ENCODE measurements at regions not wholly inside any gene's neighbourhood (a gene's known extent, or its start where the extent isn't known, plus 50 kb on each side); places are given as distances from the start of the nearest gene placed in this dataset.

- Histone ChIP-seq H3K4me2 (ENCODE audit: low read length) (no peak overlapping the region), H3K27ac (ENCODE audit: low read length) (no peak overlapping the region), H3F3A (ENCODE audit: low read length, unreplicated experiment) (no peaks in the 10 kb centered on the region), H3K9ac (ENCODE audit: low read length) (no peak overlapping the region), H3K9me3 (ENCODE audit: low read length) (no peaks in the 10 kb centered on the region), H2AFZ (ENCODE audit: low read length) (no peak overlapping the region), H3K36me3 (ENCODE audit: low read depth, low read length) (no peaks in the 10 kb centered on the region), H4K20me1 (ENCODE audit: low read length) (no peaks in the 10 kb centered on the region), H3K9me2 (replicated peaks; ENCODE audit: low read length) (no peaks in the 10 kb centered on the region), H3K4me3 (ENCODE audit: low read length) (no peak overlapping the region), H3K79me2 (ENCODE audit: low read length) (no peaks in the 10 kb centered on the region), H3K27me3 (ENCODE audit: low read length) (no peaks in the 10 kb centered on the region), H3K4me1 (ENCODE audit: insufficient read depth, low read length) (no peaks in the 10 kb centered on the region)
- ChIA-PET CTCF (no interaction called here), POLR2A (ENCODE audit: unreplicated experiment) (no interaction called here)
- no peak for ATAC-seq
- TF ChIP-seq EZH2 (IDR thresholded peaks at IDR 0.05; ENCODE audit: low read length, unreplicated experiment) = no peak
- TF ChIP-seq CTCF (conservative IDR thresholded peaks at IDR 0.05; ENCODE audit: low read depth, low read length) = no peak
- no peak for TF ChIP-seq EZH2phosphoT487 (IDR thresholded peaks at IDR 0.05; ENCODE audit: borderline replicate concordance, low read length)
- DNase-seq = no peak
- intact Hi-C loops (cut with micrococcal nuclease) = no loop called here
- no TSS peak for BruUV-seq (replicated peaks)
Observed at GRCh38 chr11:105273660-105274280, 134.2 kb upstream of the CARD18 start.

DNA sequence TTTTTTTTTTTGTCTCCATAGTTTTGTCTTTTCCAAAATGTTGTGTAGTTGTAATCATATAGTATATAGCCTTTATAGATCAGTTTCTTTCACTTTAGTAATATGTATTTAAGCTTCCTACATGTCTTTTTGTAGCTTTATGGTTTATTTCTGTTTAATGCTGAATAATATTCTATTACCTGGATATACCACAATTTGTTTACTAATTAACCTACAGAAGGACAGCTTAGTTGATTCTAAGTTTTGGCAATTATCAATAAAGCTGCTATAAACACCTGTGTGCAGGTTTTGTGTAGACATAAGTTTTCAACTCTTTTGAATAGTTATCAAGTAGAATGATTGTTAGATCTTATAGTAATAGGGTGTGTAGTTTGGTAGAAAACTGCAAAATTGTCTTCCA is 130.3 kb upstream of the CARD18 start:
- BruUV-seq (replicated peaks) = no TSS peak
- Histone ChIP-seq H3K79me2 (ENCODE audit: low read length) (no peaks in the 10 kb centered on the region), H3K4me1 (ENCODE audit: insufficient read depth, low read length) (no peaks in the 10 kb centered on the region), H4K20me1 (ENCODE audit: low read length) (no peaks in the 10 kb centered on the region), H3K4me2 (ENCODE audit: low read length) (no peak overlapping the region), H2AFZ (ENCODE audit: low read length) (no peak overlapping the region), H3K27ac (ENCODE audit: low read length) (no peak overlapping the region), H3F3A (ENCODE audit: low read length, unreplicated experiment) (no peaks in the 10 kb centered on the region), H3K9me2 (replicated peaks; ENCODE audit: low read length) (no peaks in the 10 kb centered on the region), H3K27me3 (ENCODE audit: low read length) (no peaks in the 10 kb centered on the region), H3K36me3 (ENCODE audit: low read depth, low read length) (no peaks in the 10 kb centered on the region), H3K9me3 (ENCODE audit: low read length) (no peaks in the 10 kb centered on the region), H3K9ac (ENCODE audit: low read length) (no peak overlapping the region), H3K4me3 (ENCODE audit: low read length) (no peak overlapping the region)
- DNase-seq (no peak), ATAC-seq (no peak)
- intact Hi-C loops (cut with micrococcal nuclease) = no loop called here
- CTCF ChIA-PET = no interaction called here
- POLR2A ChIA-PET (ENCODE audit: unreplicated experiment) = interaction anchor here (0.6 kb wide), 1 partner anchor 17 kb away, joined by 3 read pairs; no protein-coding TSS in a partner anchor
- no peak for TF ChIP-seq EZH2phosphoT487 (IDR thresholded peaks at IDR 0.05; ENCODE audit: borderline replicate concordance, low read length)
- TF ChIP-seq EZH2 (IDR thresholded peaks at IDR 0.05; ENCODE audit: low read length, unreplicated experiment) = no peak
- TF ChIP-seq CTCF (conservative IDR thresholded peaks at IDR 0.05; ENCODE audit: low read depth, low read length) = no peak

GRCh38 chr11:105268404-105269062 is 129.0 kb upstream of the CARD18 start:
- no peaks in the 10 kb centered on the region for H3K36me3 ChIP-seq (ENCODE audit: low read depth, low read length)
- BruUV-seq (replicated peaks) = no TSS peak
- intact Hi-C loops (cut with micrococcal nuclease) = no loop called here
- DNase-seq (no peak), ATAC-seq (no peak)
- no peaks in the 10 kb centered on the region for H3F3A ChIP-seq (ENCODE audit: low read length, unreplicated experiment)
- H3K79me2 ChIP-seq (ENCODE audit: low read length) = no peaks in the 10 kb centered on the region
- no peaks in the 10 kb centered on the region for H3K27me3 ChIP-seq (ENCODE audit: low read length)
- no peak overlapping the region for H3K27ac ChIP-seq (ENCODE audit: low read length)
- no peak overlapping the region for H3K4me3 ChIP-seq (ENCODE audit: low read length)
- H3K9me2 ChIP-seq (replicated peaks; ENCODE audit: low read length) = no peaks in the 10 kb centered on the region
- H3K9me3 ChIP-seq (ENCODE audit: low read length) = no peaks in the 10 kb centered on the region
- ChIA-PET CTCF (no interaction called here), POLR2A (ENCODE audit: unreplicated experiment) (no interaction called here)
- H3K4me2 ChIP-seq (ENCODE audit: low read length) = no peak overlapping the region
- no peak overlapping the region for H3K9ac ChIP-seq (ENCODE audit: low read length)
- no peaks in the 10 kb centered on the region for H4K20me1 ChIP-seq (ENCODE audit: low read length)
- TF ChIP-seq EZH2 (IDR thresholded peaks at IDR 0.05; ENCODE audit: low read length, unreplicated experiment) = no peak
- TF ChIP-seq EZH2phosphoT487 (IDR thresholded peaks at IDR 0.05; ENCODE audit: borderline replicate concordance, low read length) = no peak
- no peak for TF ChIP-seq CTCF (conservative IDR thresholded peaks at IDR 0.05; ENCODE audit: low read depth, low read length)
- H3K4me1 ChIP-seq (ENCODE audit: insufficient read depth, low read length) = no peaks in the 10 kb centered on the region
- H2AFZ ChIP-seq (ENCODE audit: low read length) = no peak overlapping the region

Measured in PC-3 (cell line).